ENCODE measurements at regions not wholly inside any gene's neighbourhood (a gene's known extent, or its start where the extent isn't known, plus 50 kb on each side); places are given as distances from the start of the nearest gene placed in this dataset.

DNA sequence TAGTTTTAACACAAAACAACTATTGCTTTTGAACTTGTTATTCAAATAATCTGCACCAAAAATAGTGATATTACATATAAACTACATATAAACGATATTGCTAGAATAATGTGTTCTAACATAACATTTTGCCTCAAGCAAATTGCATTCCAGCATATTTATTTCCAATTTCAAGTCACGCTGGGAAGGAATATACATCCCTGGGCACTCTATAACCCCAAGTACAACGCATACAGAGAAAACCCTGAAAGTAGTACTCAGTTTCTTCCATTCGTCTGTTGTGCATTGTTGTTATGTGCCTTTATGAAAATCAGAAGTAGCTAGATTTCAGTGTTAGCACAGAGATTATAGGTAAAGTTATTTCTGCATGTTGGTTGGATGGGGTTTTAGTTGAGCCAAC is 251.5 kb downstream of the TUSC7 start:
- Histone ChIP-seq H3K23me2 (ENCODE audit: low read depth, low read length) (no peaks in the 10 kb centered on the region), H3K27me3 (replicated peaks in 1 of 4; ENCODE audit: control insufficient read depth in 3 of 4, extremely low read depth in 1 of 4, insufficient read depth in 3 of 4, low read length in 3 of 4) (no peaks in the 10 kb centered on the region), H2BK20ac (ENCODE audit: low read length) (no peak overlapping the region), H4K5ac (ENCODE audit: insufficient read length, low read depth, low read length) (no peak overlapping the region), H2BK120ac (replicated peaks; ENCODE audit: low read depth, low read length) (no peak overlapping the region), H4K20me1 (replicated peaks in 1 of 2; ENCODE audit: control insufficient read depth in 1 of 2, insufficient read depth in 2 of 2, low read length in 2 of 2) (no peaks in the 10 kb centered on the region), H2AK5ac (ENCODE audit: low read depth, low read length) (no peak overlapping the region), H3K18ac (ENCODE audit: extremely low read depth, low read length) (no peak overlapping the region), H2BK5ac (ENCODE audit: low read depth, low read length) (no peak overlapping the region), H3K56ac (replicated peaks; ENCODE audit: insufficient read length, low read depth, low read length) (no peak overlapping the region), H3K23ac (ENCODE audit: insufficient read length) (no peak overlapping the region), H2BK15ac (ENCODE audit: low read length) (no peak overlapping the region), H3K36me3 (ENCODE audit: control insufficient read depth in 2 of 4, insufficient read depth in 4 of 4, low read length in 3 of 4) (no peaks in the 10 kb centered on the region), H3K4ac (replicated peaks; ENCODE audit: insufficient read length, low read depth, low read length) (no peak overlapping the region), H4K91ac (replicated peaks; ENCODE audit: insufficient read length, low read length) (no peak overlapping the region), H2BK12ac (ENCODE audit: low read depth, low read length) (no peak overlapping the region), H3K9me3 (ENCODE audit: insufficient read depth in 2 of 2, low read depth in 1 of 2, low read length in 1 of 2) (no peaks in the 10 kb centered on the region), H3K4me2 (ENCODE audit: insufficient read depth in 1 of 2, low read depth in 2 of 2, low read length in 2 of 2) (no peak overlapping the region), H3K27ac (ENCODE audit: low read depth, low read length) (no peak overlapping the region), H2AFZ (ENCODE audit: low read length) (no peak overlapping the region), H3K14ac (ENCODE audit: insufficient read length) (no peak overlapping the region), H3K4me1 (replicated peaks in 1 of 4; ENCODE audit: control insufficient read depth in 3 of 4, insufficient read depth in 4 of 4, low read length in 3 of 4) (0 out of 7 replicates have a peak, but pooled peaks cover 0 to 2% (median 0%) of the 10 kb centered on the region in 4 experiments), H3K4me3 (ENCODE audit: extremely low read depth in 1 of 4, insufficient read depth in 2 of 4, low read depth in 3 of 4, low read length in 4 of 4) (no peak overlapping the region), H4K8ac (ENCODE audit: extremely low read depth, insufficient read depth, low read length) (no peak overlapping the region), H3K79me1 (ENCODE audit: low read depth, low read length) (no peaks in the 10 kb centered on the region), H3K9ac (replicated peaks in 1 of 4; ENCODE audit: extremely low read depth in 1 of 4, low read depth in 3 of 4, low read length in 3 of 4) (no peak overlapping the region), H3K79me2 (ENCODE audit: control insufficient read depth in 1 of 2, insufficient read depth in 2 of 2, low read length in 2 of 2) (no peaks in the 10 kb centered on the region)
- no peak for DNase-seq (ENCODE audit: low read depth in 1 of 2, low spot score in 2 of 2)
- TF ChIP-seq ZNF274 (IDR thresholded peaks at IDR 0.05; ENCODE audit: borderline replicate concordance, extremely low read depth, low read length) (no peak), RNF2 (IDR thresholded peaks at IDR 0.05; ENCODE audit: borderline replicate concordance, low read depth, low read length, missing control alignments, poor library complexity, severe bottlenecking) (no peak), NANOG (IDR thresholded peaks at IDR 0.05; ENCODE audit: insufficient read depth, low read depth, low read length, poor library complexity, severe bottlenecking) (no peak), POLR2AphosphoS5 (IDR thresholded peaks at IDR 0.05; ENCODE audit: low read depth, low read length) (no peak)
- WGBS, 2 experiments (ENCODE audit: extremely low coverage in 1 of 2, insufficient coverage in 1 of 2, insufficient read length in 1 of 2, insufficient replicate concordance in 2 of 2, low coverage in 1 of 2, low lambda C conversion rate in 2 of 2, missing lambda C conversion rate in 1 of 2): 86% methylated on average over 4 of the region's 4 CpGs; no CpG with 5 or more reads in 1 of the 2 experiments
- no peak for FAIRE-seq
- ChIA-PET POLR2A (ENCODE audit: partially characterized antibody) (no interaction called here), CTCF (ENCODE audit: partially characterized antibody) (interaction anchor here (1.1 kb wide), 1 partner anchor 10 kb away, joined by 3 read pairs; no protein-coding TSS in a partner anchor)
